Mesenchymal stem cell (in vitro differentiated cells and primary cell): ENCODE measurements at regions not wholly inside any gene's neighbourhood (a gene's known extent, or its start where the extent isn't known, plus 50 kb on each side); places are given as distances from the start of the nearest gene placed in this dataset.

Experiments used
- DNase-seq: peaks from one replicate; pipeline ENCODE4 v3.0.0-alpha.2; 2013
- H2AFZ ChIP-seq: one replicate; pipeline ENCODE4 v1.6.1; 2013; ENCODE audit warnings: low read depth, mild to moderate bottlenecking, control low read depth, inconsistent platforms, low read length, moderate library complexity
- H2AK5ac ChIP-seq: 2 replicates; pipeline ENCODE4 v1.6.1; 2013; ENCODE audit warnings: low read length, moderate library complexity, mild to moderate bottlenecking, inconsistent platforms; ENCODE audit not compliant: severe bottlenecking
- H2BK120ac ChIP-seq: one replicate; pipeline ENCODE4 v1.6.1; 2013; ENCODE audit warnings: low read depth, mild to moderate bottlenecking, inconsistent platforms, low read length, moderate library complexity
- H2BK12ac ChIP-seq, 2 experiments: one replicate each; pipeline ENCODE4 v1.6.1; 2013; ENCODE audit warnings: inconsistent platforms in 2 of 2, low read length in 2 of 2, mild to moderate bottlenecking in 2 of 2, moderate library complexity in 2 of 2, control low read depth in 1 of 2
- H2BK15ac ChIP-seq: one replicate; pipeline ENCODE4 v1.6.1; 2013; ENCODE audit warnings: mild to moderate bottlenecking, low read depth, inconsistent platforms; ENCODE audit not compliant: poor library complexity, severe bottlenecking
- H2BK5ac ChIP-seq: 2 replicates; pipeline ENCODE4 v1.6.1; 2013; ENCODE audit warnings: low read depth, mild to moderate bottlenecking, low read length, control low read depth, inconsistent platforms; ENCODE audit not compliant: poor library complexity, severe bottlenecking
- H3K14ac ChIP-seq, 2 experiments: one replicate each; pipeline ENCODE4 v1.6.1; 2013; ENCODE audit warnings: inconsistent platforms in 2 of 2, low read length in 2 of 2, control low read depth in 1 of 2, mild to moderate bottlenecking in 1 of 2, moderate library complexity in 1 of 2
- H3K18ac ChIP-seq, 2 experiments: one replicate each; pipeline ENCODE4 v1.6.1; 2013; ENCODE audit warnings: inconsistent platforms in 2 of 2, low read length in 2 of 2, control low read depth in 1 of 2, low read depth in 1 of 2, mild to moderate bottlenecking in 1 of 2
- H3K23ac ChIP-seq, 2 experiments: one replicate each; pipeline ENCODE4 v1.6.1; 2013; ENCODE audit warnings: inconsistent platforms in 2 of 2, low read length in 2 of 2, mild to moderate bottlenecking in 2 of 2, moderate library complexity in 2 of 2, control low read depth in 1 of 2
- H3K27ac ChIP-seq: 2 replicates; pipeline ENCODE4 v1.5.1; 2013; ENCODE audit warnings: mild to moderate bottlenecking, moderate library complexity, low read length, control low read depth, inconsistent platforms; ENCODE audit not compliant: poor library complexity, severe bottlenecking
- H3K27me3 ChIP-seq, 2 experiments: 2 replicates each; pipeline versions ENCODE4 v1.6.1 to v1.7.0; 2013; ENCODE audit warnings: low read length in 2 of 2, mild to moderate bottlenecking in 2 of 2, moderate library complexity in 2 of 2, control low read depth in 1 of 2, inconsistent platforms in 1 of 2; ENCODE audit not compliant: control insufficient read depth in 1 of 2, insufficient read depth in 1 of 2
- H3K36me3 ChIP-seq, 2 experiments: 2 replicates each; pipeline versions ENCODE4 v1.6.1 to v1.7.0; 2013; ENCODE audit warnings: low read length in 2 of 2, control low read depth in 1 of 2, inconsistent platforms in 1 of 2, low read depth in 1 of 2, mild to moderate bottlenecking in 1 of 2; ENCODE audit not compliant: insufficient read depth in 2 of 2, control insufficient read depth in 1 of 2
- H3K4ac ChIP-seq, 2 experiments: one replicate each; pipeline ENCODE4 v1.6.1; 2013; ENCODE audit warnings: inconsistent platforms in 2 of 2, low read length in 2 of 2, mild to moderate bottlenecking in 2 of 2, moderate library complexity in 2 of 2, control low read depth in 1 of 2, low read depth in 1 of 2
- H3K4me1 ChIP-seq: 2 replicates; pipeline ENCODE4 v1.6.1; 2013; ENCODE audit warnings: low read depth, low read length, control low read depth; ENCODE audit not compliant: control insufficient read depth, insufficient read depth
- H3K4me2 ChIP-seq: 2 replicates; pipeline ENCODE4 v1.6.1; 2013; ENCODE audit warnings: low read length, mild to moderate bottlenecking, inconsistent platforms; ENCODE audit not compliant: poor library complexity, severe bottlenecking
- H3K4me3 ChIP-seq, 2 experiments: 2 replicates each; pipeline versions ENCODE4 v1.5.1 to v1.7.0; 2013; ENCODE audit warnings: low read length in 2 of 2, mild to moderate bottlenecking in 2 of 2, control low read depth in 1 of 2, low read depth in 1 of 2; ENCODE audit not compliant: insufficient read depth in 1 of 2
- H3K79me1 ChIP-seq: replicated peaks from 2 replicates; pipeline ENCODE4 v1.6.1; 2013; ENCODE audit warnings: mild to moderate bottlenecking, control low read depth, low read length, inconsistent platforms; ENCODE audit not compliant: poor library complexity, severe bottlenecking
- H3K9ac ChIP-seq: 2 replicates; pipeline ENCODE4 v1.7.0; 2013; ENCODE audit warnings: mild to moderate bottlenecking, low read length, moderate library complexity
- H3K9me3 ChIP-seq: 2 replicates; pipeline ENCODE4 v1.7.0; 2013; ENCODE audit warnings: mild to moderate bottlenecking, low read length; ENCODE audit not compliant: control insufficient read depth
- H4K8ac ChIP-seq: one replicate; pipeline ENCODE4 v1.6.1; 2013; ENCODE audit warnings: inconsistent platforms, mild to moderate bottlenecking, low read length, moderate library complexity
- H4K91ac ChIP-seq: one replicate; pipeline ENCODE4 v1.6.1; 2013; ENCODE audit warnings: mild to moderate bottlenecking, low read length, inconsistent platforms
- WGBS: methylation state at CpG from one replicate; pipeline ENCODE4 v1.1.7; 2013; ENCODE audit warnings: mixed read lengths; 5-methylcytosine and 5-hydroxymethylcytosine counted together

DNA sequence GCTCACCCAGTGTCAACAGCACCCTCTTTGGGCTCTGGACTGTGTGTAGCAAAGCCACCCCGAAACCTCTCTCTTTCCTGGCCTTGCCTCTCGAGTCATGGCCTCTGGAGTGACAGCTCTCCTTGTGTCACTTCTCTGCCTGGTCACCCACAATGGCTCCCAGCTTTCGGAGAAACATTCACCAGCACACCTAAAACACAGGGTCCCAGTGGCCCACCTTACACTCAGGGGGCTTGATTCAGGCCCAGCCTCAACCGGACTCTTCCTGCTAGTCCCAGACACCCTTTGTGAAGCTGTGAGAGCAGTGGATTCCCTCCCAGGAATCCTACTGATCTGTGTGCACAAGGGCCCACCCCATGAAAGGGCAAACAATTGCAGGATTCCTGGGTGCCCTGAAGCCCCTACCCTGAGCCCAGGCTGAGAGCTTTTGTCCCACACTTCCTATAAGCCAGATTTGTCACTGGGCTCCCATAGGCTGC lies 137.2 kb upstream of the HAAO start:
- Histone ChIP-seq H3K27ac (peak overlapping the region; percentile 76), H3K14ac (peak overlapping the region in 1 of 2 experiments; percentile 45), H2BK120ac (peak overlapping the region; percentile 74), H2AK5ac (peak overlapping the region; percentile 58), H4K8ac (peak overlapping the region; percentile 74), H3K23ac (no peak overlapping the region), H3K18ac (peak overlapping the region; percentile 89 to 96), H3K9me3 (no peaks in the 10 kb centered on the region), H3K4me2 (no peak overlapping the region), H3K4ac (peak overlapping the region; percentile 49 to 98), H2BK15ac (peak overlapping the region; percentile 8), H3K36me3 (no peaks in the 10 kb centered on the region), H2BK5ac (peak overlapping the region; percentile 21), H3K79me1 (no peaks in the 10 kb centered on the region), H3K27me3 (no peaks in the 10 kb centered on the region), H2BK12ac (peak overlapping the region; percentile 98 to 100), H3K4me3 (no peak overlapping the region), H4K91ac (peak overlapping the region; percentile 90), H3K9ac (peak overlapping the region; percentile 62), H3K4me1 (peaks cover 63% of the 10 kb centered on the region), H2AFZ (no peak overlapping the region)
- 81% methylated on average over 4 of the region's 4 CpGs for WGBS
- no peak for DNase-seq

DNA sequence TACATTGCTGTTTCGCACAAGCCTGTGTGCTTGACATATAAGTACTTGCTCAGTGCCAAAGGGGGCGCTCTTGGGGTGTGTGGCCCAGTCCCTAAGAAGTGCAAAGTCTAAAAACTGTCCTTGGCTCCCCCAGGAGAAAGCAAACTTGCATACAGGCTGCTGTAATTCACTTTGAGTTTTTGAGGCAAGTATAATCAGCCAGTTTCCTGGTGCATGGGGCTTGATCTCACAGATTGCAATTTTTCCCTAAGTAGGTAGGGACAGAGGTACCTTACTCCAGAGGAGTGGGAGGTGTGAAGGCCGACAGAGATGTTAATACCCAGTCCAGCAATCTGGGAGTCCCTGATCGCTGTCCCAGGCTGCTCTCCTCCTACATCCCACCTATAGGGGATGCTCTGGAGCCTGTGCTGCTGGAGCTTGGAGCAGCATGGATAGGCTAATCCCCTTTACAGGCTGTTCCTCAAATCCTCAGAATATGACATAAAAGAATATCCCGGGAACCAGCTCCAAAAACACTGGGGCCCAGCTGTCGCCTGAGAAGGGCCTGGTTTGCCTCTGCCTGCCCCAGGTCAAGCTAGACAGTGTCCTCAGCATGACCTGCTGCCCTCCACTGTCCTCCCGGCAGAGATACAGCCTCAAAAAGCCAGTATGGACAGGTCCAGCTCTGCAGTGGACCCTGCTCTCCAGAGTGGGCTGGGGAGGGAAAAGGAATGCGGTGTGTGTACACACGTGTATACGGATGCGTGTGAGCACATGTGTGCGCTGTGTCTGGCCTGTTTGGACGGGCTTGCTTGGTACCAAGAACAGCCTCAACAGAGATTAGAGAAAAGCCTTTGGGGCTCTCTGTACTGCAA lies 136.5 kb upstream of the HAAO start:
- Histone ChIP-seq H2BK5ac (peak overlapping the region; percentile 38), H3K18ac (peak overlapping the region; percentile 89 to 96), H3K23ac (peak overlapping the region in 1 of 2 experiments; percentile 15)

DNA sequence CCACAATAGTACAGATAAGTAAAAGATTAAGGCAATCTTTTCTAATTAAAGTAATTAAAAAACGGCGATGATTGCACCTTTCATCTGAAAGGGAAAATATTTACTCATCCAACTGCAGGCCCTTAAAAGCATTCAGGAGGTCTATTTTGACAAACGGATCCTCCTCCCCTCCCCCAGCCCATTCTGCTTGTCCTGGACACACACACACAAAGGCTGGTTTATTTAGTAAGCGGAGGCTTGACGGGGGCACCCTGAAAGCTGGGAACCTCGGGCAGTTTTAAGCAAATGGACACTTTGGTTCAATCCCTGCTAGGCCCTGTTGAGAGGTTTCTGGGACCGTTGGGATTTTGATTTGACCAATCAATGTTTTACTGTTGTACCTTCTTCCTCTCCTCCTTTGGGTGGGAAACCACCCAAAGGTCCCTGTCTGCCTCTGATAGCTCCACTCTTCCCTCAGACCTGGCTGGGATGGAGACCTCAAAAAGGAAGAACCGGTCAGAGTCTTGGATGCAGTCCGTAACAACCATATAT lies 135.8 kb upstream of the HAAO start:
- no peaks in the 10 kb centered on the region for H3K9me3 ChIP-seq
- H2BK12ac ChIP-seq: peak overlapping the region; percentile 29 to 100
- no peak overlapping the region for H2AFZ ChIP-seq
- no peaks in the 10 kb centered on the region for H3K27me3 ChIP-seq
- H3K23ac ChIP-seq: no peak overlapping the region
- no peak overlapping the region for H4K8ac ChIP-seq
- H3K14ac ChIP-seq: no peak overlapping the region
- no peak overlapping the region for H3K27ac ChIP-seq
- peak overlapping the region; percentile 1 to 37 for H3K18ac ChIP-seq
- no peak overlapping the region for H3K4me3 ChIP-seq
- H3K36me3 ChIP-seq: no peaks in the 10 kb centered on the region
- no peak overlapping the region for H3K4me2 ChIP-seq
- no peak overlapping the region for H4K91ac ChIP-seq
- no peak overlapping the region for H2BK5ac ChIP-seq
- peak overlapping the region in 1 of 2 experiments; percentile 34 for H3K4ac ChIP-seq
- H2BK15ac ChIP-seq: no peak overlapping the region
- no peak overlapping the region for H2BK120ac ChIP-seq
- no peak for DNase-seq
- peak overlapping the region; percentile 83 for H2AK5ac ChIP-seq
- no peak overlapping the region for H3K9ac ChIP-seq
- no peaks in the 10 kb centered on the region for H3K79me1 ChIP-seq
- peaks cover 74% of the 10 kb centered on the region for H3K4me1 ChIP-seq
- WGBS: 50% methylated on average over 8 of the region's 9 CpGs

More for the DNA sequence above, 136.5 kb upstream of the HAAO start:
- peak overlapping the region; percentile 30 for H3K9ac ChIP-seq
- peak overlapping the region; percentile 49 to 98 for H3K4ac ChIP-seq
- H2AK5ac ChIP-seq: peak overlapping the region; percentile 58
- no peaks in the 10 kb centered on the region for H3K27me3 ChIP-seq
- peaks cover 67% of the 10 kb centered on the region for H3K4me1 ChIP-seq
- H2AFZ ChIP-seq: peak overlapping the region; percentile 32
- peak overlapping the region in 1 of 2 experiments; percentile 98 for H3K14ac ChIP-seq
- H3K4me3 ChIP-seq: no peak overlapping the region
- H2BK120ac ChIP-seq: peak overlapping the region; percentile 56
- H3K79me1 ChIP-seq: no peaks in the 10 kb centered on the region
- 61% methylated on average over 12 of the region's 13 CpGs for WGBS
- peak overlapping the region; percentile 8 for H2BK15ac ChIP-seq
- H4K91ac ChIP-seq: peak overlapping the region; percentile 90
- peak overlapping the region; percentile 74 for H4K8ac ChIP-seq
- no peaks in the 10 kb centered on the region for H3K36me3 ChIP-seq
- H3K27ac ChIP-seq: peak overlapping the region; percentile 76
- no peaks in the 10 kb centered on the region for H3K9me3 ChIP-seq
- DNase-seq: peak; percentile 58
- no peak overlapping the region for H3K4me2 ChIP-seq
- H2BK12ac ChIP-seq: peak overlapping the region; percentile 98 to 100
